Ishikawa (cell line): ENCODE measurements at regions not wholly inside any gene's neighbourhood (a gene's known extent, or its start where the extent isn't known, plus 50 kb on each side); places are given as distances from the start of the nearest gene placed in this dataset.

Source experiments
- CEBPB ChIP-seq: IDR thresholded peaks from 2 replicates; pipeline ENCODE4 v1.6.1; 2012
- REST ChIP-seq: IDR thresholded peaks from 2 replicates; pipeline ENCODE4 v1.6.1; 2012; ENCODE audit warnings: low read depth, mild to moderate bottlenecking
- TAF1 ChIP-seq: IDR thresholded peaks from 2 replicates; pipeline ENCODE4 v1.6.1; 2012; ENCODE audit warnings: low read depth, mild to moderate bottlenecking
- TCF12 ChIP-seq: IDR thresholded peaks from 2 replicates; pipeline ENCODE4 v1.6.1; 2012; ENCODE audit warnings: low read depth
- YY1 ChIP-seq: IDR thresholded peaks from 2 replicates; pipeline ENCODE4 v1.6.1; 2012; ENCODE audit warnings: low read depth

GRCh38 chr1:172875892-172876291, 174.8 kb downstream of the TNFSF18 start:
- TF ChIP-seq REST = no peak
- TF ChIP-seq YY1 = no peak
- TF ChIP-seq TCF12 = no peak
- TF ChIP-seq TAF1 = no peak
- no peak for TF ChIP-seq CEBPB
